ENCODE measurements at regions not wholly inside any gene's neighbourhood (a gene's known extent, or its start where the extent isn't known, plus 50 kb on each side); places are given as distances from the start of the nearest gene placed in this dataset.

- no peak for TF ChIP-seq POLR2A (IDR thresholded peaks at IDR 0.05)
- TF ChIP-seq CTCF (IDR thresholded peaks at IDR 0.05), result no peak
These were observed 108.1 kb upstream of the SHOX start for GRCh38 chrX:522456-522855.
